Midbrain (tissue), 1 donor: ENCODE measurements at regions not wholly inside any gene's neighbourhood (a gene's known extent, or its start where the extent isn't known, plus 50 kb on each side); places are given as distances from the start of the nearest gene placed in this dataset.

Experiments used
- DNase-seq: peaks from one replicate; lab custom pipeline; 2025; lab: John Stamatoyannopoulos, UW

DNA sequence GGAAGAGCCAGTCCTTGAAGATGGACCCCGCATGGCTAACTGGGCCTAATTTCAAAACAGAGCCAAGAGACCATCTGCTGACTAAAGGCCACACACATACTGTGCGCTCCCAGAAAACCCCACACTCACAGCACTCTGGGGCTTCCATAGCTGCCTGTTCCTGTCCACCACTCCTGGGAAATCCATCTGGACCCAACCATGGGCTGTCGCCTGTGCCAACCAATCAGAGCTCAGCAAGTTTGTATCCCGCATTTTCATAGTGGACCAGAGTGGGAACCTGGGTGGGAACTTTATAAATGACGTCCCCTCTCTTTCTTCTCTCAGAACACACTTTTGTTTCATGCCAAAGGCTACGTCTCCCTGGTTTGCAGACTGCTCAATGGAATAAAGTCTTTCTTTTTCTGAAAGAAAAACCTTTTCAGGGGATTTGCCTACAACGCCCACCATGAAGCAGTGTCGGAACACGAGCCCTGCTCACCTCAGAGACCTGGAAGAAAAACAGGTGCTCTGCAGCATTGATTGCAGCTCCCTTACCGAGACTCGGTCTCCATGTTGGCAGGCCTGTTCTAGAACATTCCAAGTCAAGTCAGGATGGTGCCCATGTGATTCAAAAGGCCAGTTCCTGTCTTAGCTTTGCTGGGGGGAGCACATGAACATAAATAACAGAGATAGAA lies 137.2 kb upstream of the GPC1 start:
- no peak for DNase-seq

GRCh38 chr2:240298803-240299709 lies 136.4 kb upstream of the GPC1 start:
- DNase-seq = no peak

DNA sequence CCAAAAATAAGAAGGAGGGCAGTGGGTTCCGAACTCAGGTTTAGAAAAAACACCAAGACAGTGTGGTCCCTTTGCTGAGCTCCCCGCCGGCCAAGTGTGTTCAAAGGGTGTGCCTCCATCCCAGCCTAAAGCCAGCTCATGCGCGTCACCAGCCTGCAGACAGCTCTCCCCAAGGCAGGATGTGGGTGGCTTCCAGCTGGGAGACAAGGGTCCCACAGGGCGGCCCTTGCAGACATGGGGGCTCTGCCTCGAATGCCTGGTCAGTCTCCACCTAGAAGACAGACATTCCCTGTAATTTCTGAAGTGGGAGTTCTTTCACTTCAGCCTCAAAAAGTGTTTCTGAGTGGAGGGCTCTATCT lies 135.8 kb upstream of the GPC1 start:
- DNase-seq = no peak

DNA sequence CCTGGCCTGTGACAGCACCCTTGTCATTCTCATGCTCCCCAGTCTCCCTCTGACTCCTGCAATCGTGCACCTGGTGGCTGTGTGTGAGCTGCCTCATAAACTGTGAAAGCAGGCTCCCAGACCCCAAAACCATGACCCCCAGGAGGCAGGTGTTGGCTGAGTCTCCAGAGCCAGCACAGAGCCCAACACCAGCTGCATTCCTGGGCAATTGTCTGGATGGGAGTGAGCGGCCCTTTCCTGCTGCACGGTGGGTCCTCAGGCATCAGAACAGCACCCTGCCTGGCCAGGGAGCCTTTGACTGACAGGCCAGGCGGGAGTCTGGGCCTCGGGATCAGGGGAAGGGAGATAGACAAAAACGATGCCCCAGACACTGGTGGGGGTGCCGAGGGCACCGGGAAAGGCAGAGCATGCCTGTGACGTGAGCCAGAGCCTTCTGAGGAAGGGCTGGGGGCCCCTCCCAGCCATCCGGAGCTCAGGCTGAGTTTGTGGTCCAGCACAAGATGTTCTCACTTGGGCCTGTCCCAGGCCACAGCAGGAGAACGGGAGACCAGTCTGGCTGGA lies 135.1 kb upstream of the GPC1 start:
- no peak for DNase-seq

- no peak for DNase-seq
Measured at GRCh38 chr2:240300840-240301239, 134.6 kb upstream of the GPC1 start.

DNA sequence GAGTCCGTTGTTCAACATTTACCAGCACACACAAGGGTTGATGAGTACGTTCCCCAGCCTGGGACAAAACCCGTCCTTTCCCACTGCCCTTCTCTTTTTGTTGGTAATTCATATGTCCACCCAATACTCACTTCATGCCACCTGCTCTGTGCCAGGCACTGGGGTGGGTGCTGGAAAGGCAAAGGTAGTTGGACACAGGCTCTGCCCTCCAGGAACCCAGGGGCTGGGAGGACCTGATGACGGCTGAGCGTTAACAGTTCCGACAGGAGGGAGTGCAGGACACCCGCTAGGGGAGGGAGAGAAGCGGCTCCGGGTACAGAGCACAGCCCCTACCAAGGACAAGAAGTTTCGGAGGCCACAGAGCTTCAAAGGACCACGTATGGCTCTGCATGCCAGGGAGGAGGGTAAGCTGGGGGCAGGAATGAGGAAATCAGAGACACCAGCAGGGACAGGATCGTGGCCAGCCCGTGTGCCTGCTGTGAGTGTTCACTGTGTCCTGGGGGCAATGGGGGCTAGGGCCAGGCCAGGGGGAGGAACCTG lies 134.1 kb upstream of the GPC1 start:
- DNase-seq = no peak

GRCh38 chr2:240302041-240302440 lies 133.4 kb upstream of the GPC1 start:
- no peak for DNase-seq

GRCh38 chr2:240302933-240303595 lies 132.4 kb upstream of the GPC1 start:
- DNase-seq = no peak

- no peak for DNase-seq
Measured at GRCh38 chr2:240303896-240304745, 131.3 kb upstream of the GPC1 start.

DNA sequence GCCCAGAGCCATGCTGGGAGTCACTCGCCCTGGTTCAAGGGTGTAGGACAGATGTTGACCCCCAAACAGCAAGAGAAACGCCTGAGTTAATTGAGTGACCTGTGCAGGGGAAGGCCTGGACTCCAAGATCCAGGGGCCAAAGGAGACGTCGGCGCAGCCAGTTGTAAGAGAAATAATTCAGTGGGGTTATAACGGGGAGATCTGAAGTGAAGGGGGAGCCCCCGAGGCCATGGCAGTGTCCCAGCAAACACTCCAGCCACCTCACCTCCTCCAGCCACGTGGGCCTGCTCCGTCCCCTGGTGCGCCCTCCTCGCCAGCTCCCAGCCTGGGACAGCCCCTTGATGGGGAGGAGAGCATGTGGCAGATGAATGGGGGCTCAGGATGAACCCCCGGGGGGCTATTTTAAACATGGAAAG lies 130.7 kb upstream of the GPC1 start:
- DNase-seq = no peak

DNA sequence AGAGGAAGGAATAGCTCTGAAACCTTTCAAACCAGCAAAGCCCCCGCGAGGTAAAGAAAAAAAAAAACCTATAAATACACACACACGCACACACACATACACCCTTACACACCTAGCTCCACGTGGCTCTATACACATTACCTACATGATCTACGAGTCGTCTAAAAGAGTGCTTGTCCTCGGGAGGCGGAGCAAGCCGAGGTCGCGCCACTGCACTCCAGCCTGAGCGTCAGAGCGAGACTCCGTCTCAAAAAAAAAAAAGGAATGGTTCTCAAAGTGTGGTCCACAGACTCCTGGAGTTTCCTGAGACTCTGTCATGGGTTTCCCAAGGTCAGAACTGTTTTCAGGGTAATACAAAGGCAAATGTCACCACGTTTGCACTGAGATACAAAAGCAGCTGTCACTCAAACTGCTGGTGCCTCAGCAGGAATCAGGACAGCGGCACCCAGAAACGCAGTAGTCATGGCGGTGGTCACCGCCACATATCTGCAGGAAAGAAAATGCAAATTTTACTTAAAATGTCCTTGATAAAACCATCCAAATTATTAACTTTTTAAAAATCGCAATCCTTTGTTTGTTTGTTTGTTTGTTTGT lies 130.0 kb upstream of the GPC1 start:
- DNase-seq = no peak

DNA sequence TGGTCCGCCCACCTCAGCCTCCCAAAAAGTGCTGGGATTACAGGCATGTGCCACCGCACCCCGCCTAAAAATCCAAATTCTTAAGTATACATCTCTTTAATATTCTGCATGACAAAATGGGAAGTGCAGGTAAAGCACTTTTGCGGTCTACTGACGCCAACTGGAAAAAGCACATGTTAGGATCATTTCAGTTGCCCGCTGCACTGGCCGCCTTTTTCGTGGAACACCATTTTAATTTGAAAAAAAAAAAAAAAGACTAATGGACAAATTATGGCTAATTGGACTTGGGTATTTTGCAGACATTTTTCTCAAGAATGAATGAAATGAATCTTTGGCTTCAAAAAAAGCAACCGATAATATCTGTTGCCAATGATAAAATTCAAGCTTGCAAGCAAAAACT lies 129.3 kb upstream of the GPC1 start:
- DNase-seq = no peak

DNA sequence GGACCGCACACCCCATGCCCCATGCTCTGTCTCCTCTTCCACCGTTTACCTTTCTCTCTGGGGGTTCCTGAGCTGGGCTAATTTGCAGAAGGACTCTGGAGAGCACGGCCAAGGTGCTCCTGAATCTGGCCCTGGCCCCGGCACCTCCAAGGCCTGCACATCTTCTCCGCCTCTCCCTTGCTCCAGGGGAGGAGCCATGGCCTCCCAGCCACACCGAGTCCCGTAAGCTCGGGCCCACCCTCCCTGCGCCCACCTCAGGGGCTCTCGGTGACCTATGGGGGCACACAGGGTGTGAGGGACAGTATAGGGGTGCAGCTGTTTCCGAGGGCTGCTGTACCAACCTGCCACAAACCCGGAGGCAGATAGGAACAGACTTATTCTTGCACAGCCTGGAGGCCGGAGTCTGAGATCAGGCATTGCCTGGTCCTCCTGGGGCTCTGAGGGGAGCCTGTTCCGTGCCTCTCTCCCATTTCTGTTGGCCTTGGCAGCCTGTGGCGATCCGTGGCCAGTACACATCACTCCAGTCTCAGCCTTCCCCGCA lies 127.3 kb upstream of the GPC1 start:
- no peak for DNase-seq

- no peak for DNase-seq
Measured at GRCh38 chr2:240309214-240309613, 126.2 kb upstream of the GPC1 start.

GRCh38 chr2:240310201-240310600 lies 125.3 kb upstream of the GPC1 start:
- no peak for DNase-seq

GRCh38 chr2:240310645-240311044 lies 124.8 kb upstream of the GPC1 start:
- DNase-seq = no peak

DNA sequence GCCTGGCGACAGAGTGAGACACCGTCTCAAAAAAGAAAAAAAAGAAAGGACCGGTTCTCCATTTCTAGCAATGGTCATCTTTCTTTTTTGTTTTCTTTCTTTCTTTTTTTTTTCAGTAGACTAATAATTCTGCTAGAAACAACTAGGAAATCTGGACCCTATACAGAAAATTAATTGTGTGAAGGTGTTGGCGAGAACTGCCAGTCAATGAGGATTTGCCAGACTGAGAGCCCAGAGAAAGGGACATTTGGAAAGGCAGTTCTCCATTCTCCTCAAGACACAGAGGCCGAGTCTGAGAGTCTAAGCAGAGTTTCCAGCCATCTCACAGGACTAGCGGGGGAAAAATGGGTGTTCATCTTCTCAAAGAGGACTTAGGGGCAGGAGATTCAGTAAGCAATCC lies 123.6 kb upstream of the GPC1 start:
- no peak for DNase-seq

DNA sequence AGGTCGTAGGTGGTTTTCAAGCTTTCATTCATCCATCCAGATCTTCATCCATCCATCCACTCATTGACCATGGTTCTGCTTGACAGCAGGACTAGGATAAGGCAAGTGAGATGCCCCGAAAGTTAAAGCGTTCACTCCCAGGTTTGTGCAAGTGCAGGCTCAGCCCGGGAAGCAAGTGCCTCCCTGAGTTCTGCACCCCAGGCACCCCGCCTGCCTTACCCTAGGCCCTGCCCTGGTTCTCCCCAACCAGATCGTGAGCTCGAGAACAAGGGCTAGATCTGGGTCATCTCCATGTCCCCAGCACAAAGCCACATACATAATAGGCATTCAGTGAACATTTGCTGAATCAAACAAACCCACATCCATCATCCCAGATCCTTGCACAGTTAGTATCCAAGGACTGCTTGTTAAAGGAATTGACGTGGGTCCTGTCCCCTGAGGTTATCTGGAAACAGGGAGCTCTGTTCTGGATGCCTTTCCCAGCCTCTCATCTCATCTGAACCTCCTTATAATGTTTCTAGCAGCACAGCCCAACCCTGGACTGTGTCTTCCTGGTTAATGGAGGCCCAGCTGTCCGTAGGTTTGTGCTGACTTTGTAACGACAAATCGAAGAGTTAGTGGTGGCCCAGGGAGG lies 116.1 kb upstream of the GPC1 start:
- DNase-seq = no peak

GRCh38 chr2:240319855-240320203 lies 115.6 kb upstream of the GPC1 start:
- no peak for DNase-seq
